ENCODE measurements at regions not wholly inside any gene's neighbourhood (a gene's known extent, or its start where the extent isn't known, plus 50 kb on each side); places are given as distances from the start of the nearest gene placed in this dataset.

DNA sequence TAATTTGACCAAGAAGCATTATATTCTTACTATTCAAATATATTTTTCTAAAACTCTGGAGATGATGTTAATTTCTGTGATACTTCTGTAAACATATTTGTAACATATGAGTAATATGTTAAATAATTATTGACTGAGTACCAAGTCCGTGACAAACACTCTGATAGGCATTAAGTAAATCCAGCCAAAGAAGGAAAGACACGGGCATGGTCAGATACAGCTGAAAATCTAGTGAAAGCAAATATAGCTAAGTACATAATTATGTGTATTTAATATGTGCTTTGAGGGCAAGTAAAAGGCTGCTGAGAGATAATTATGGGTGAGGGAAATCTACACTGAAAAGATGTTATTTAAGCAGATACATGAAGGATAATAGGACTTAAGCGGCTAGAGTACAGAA lies 1263.6 kb upstream of the ADGRL3 start:
- no peak overlapping the region for H3K18ac ChIP-seq (ENCODE audit: insufficient read length, low read depth, low read length)
- no peak for DNase-seq

More for the DNA sequence above, 1263.6 kb upstream of the ADGRL3 start:
- Histone ChIP-seq H3K9ac (ENCODE audit: extremely low read depth, insufficient read length, low read length) (no peak overlapping the region), H3K23me2 (ENCODE audit: insufficient read length, low read depth, low read length, poor library complexity, severe bottlenecking) (no peaks in the 10 kb centered on the region), H3K27me3 (ENCODE audit: insufficient read depth, low read length) (no peaks in the 10 kb centered on the region), H3K27ac (ENCODE audit: insufficient read length, low read depth, low read length) (no peak overlapping the region), H3K4me2 (ENCODE audit: insufficient read depth, insufficient read length, low read length) (no peak overlapping the region), H2BK120ac (ENCODE audit: low read depth, low read length, poor library complexity, severe bottlenecking) (no peak overlapping the region), H4K91ac (ENCODE audit: insufficient read length, low read depth, low read length) (no peak overlapping the region), H2BK12ac (ENCODE audit: insufficient read length, low read depth, low read length) (no peak overlapping the region), H2BK20ac (ENCODE audit: low read depth, low read length, poor library complexity, severe bottlenecking) (no peak overlapping the region), H2AK5ac (ENCODE audit: insufficient read length, low read length) (no peak overlapping the region), H4K5ac (ENCODE audit: insufficient read length, low read depth, low read length) (no peak overlapping the region), H3K79me1 (ENCODE audit: insufficient read depth, low read depth, low read length, poor library complexity, severe bottlenecking) (no peaks in the 10 kb centered on the region), H3K4me1 (ENCODE audit: insufficient read depth, low read length) (no peaks in the 10 kb centered on the region), H2AFZ (ENCODE audit: low read length) (no peak overlapping the region), H4K8ac (replicated peaks; ENCODE audit: insufficient read length, low read depth, low read length) (no peak overlapping the region), H3T11ph (ENCODE audit: low read length) (no peak overlapping the region), H4K20me1 (ENCODE audit: control insufficient read depth, insufficient read depth, insufficient read length) (no peaks in the 10 kb centered on the region), H3K14ac (ENCODE audit: insufficient read depth, low read length) (no peak overlapping the region), H3K23ac (ENCODE audit: insufficient read length, low read depth, low read length) (no peak overlapping the region), H3K9me3 (ENCODE audit: control insufficient read depth, low read depth, low read length) (no peaks in the 10 kb centered on the region), H3K79me2 (ENCODE audit: insufficient read depth, low read length) (no peaks in the 10 kb centered on the region), H3K56ac (ENCODE audit: insufficient read length, low read depth, low read length) (no peak overlapping the region), H2BK15ac (ENCODE audit: low read depth, low read length) (no peak overlapping the region), H3K4ac (ENCODE audit: low read depth, low read length) (no peak overlapping the region), H2BK5ac (ENCODE audit: insufficient read length, low read length) (no peak overlapping the region)
- TF ChIP-seq, protein P1, sequence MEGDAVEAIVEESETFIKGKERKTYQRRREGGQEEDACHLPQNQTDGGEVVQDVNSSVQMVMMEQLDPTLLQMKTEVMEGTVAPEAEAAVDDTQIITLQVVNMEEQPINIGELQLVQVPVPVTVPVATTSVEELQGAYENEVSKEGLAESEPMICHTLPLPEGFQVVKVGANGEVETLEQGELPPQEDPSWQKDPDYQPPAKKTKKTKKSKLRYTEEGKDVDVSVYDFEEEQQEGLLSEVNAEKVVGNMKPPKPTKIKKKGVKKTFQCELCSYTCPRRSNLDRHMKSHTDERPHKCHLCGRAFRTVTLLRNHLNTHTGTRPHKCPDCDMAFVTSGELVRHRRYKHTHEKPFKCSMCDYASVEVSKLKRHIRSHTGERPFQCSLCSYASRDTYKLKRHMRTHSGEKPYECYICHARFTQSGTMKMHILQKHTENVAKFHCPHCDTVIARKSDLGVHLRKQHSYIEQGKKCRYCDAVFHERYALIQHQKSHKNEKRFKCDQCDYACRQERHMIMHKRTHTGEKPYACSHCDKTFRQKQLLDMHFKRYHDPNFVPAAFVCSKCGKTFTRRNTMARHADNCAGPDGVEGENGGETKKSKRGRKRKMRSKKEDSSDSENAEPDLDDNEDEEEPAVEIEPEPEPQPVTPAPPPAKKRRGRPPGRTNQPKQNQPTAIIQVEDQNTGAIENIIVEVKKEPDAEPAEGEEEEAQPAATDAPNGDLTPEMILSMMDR (conservative IDR thresholded peaks at IDR 0.05) = no peak
- Mint-ChIP-seq H3K27ac (no peak overlapping the region), H3K9me3 (no peaks in the 10 kb centered on the region), H3K4me3 (no peak overlapping the region), H3K36me3 (ENCODE audit: insufficient read depth in 1 of 3, low read depth in 3 of 3) (no peaks in the 10 kb centered on the region), H3K4me1 (no peaks in the 10 kb centered on the region), H3K27me3 (ENCODE audit: low read depth) (peaks cover 2% of the 10 kb centered on the region; the same call in 1 of the 2 replicates)
- WGBS (ENCODE audit: extremely low coverage, insufficient read length, low lambda C conversion rate) = no CpG with 5 or more reads among the region's 3 CpGs

Measured in H9 (cell line).